ENCODE measurements at regions not wholly inside any gene's neighbourhood (a gene's known extent, or its start where the extent isn't known, plus 50 kb on each side); places are given as distances from the start of the nearest gene placed in this dataset.

- CTCF ChIA-PET: interaction anchor here (0.9 to 1.4 kb wide), 7 partner anchors 11 to 242 kb away, joined by 3 to 11 read pairs (median 3); no protein-coding TSS in a partner anchor
- H3K27me3 ChIP-seq (ENCODE audit: control insufficient read depth in 2 of 2, insufficient read depth in 2 of 2, low read length in 2 of 2): no peaks in the 10 kb centered on the region
- H3K4me2 ChIP-seq (ENCODE audit: insufficient read depth, low read length): peak overlapping the region; percentile 1
- intact Hi-C loops (cut with micrococcal nuclease) (loop anchor here (5.0 kb wide), 1 partner anchor 462 kb away; the partner anchor contains the start of gene FAR1), dilution Hi-C loops (cut with MboI; ENCODE audit: extremely low pct_ligation_motif_present, low sequenced_read_pairs) (no loop called here)
- H3K9ac ChIP-seq (replicated peaks; ENCODE audit: extremely low read depth, insufficient read depth, low read length): no peak overlapping the region
- no peaks in the 10 kb centered on the region for H3K9me3 ChIP-seq (replicated peaks; ENCODE audit: control insufficient read depth, insufficient read depth, low read length)
- no peaks in the 10 kb centered on the region for H3K9me1 ChIP-seq (replicated peaks; ENCODE audit: control insufficient read depth, extremely low read depth, insufficient read depth, low read length)
- peak; percentile 26 for DNase-seq (ENCODE audit: low read depth, low spot score)
- BruUV-seq (replicated peaks): no TSS peak
- H3K4me3 ChIP-seq (replicated peaks in 1 of 3; ENCODE audit: insufficient read depth in 1 of 3, low read depth in 1 of 3, low read length in 3 of 3): no peak overlapping the region
- FAIRE-seq: no peak
- TF ChIP-seq MAX (IDR thresholded peaks at IDR 0.05; ENCODE audit: insufficient read depth, insufficient read length) (no peak), GATA2 (IDR thresholded peaks at IDR 0.05; ENCODE audit: insufficient read depth, insufficient read length, low read depth, low read length) (no peak), CTCF (IDR thresholded peaks at IDR 0.05; ENCODE audit: extremely low read depth in 1 of 2, insufficient read depth in 1 of 2, low read depth in 1 of 2, low read length in 2 of 2) (no peak), FOS (IDR thresholded peaks at IDR 0.05; ENCODE audit: borderline replicate concordance, insufficient read depth, low read length) (no peak), EZH2 (IDR thresholded peaks at IDR 0.05; ENCODE audit: borderline replicate concordance, low read depth, low read length, severe bottlenecking) (no peak)
- H4K20me1 ChIP-seq (replicated peaks; ENCODE audit: control insufficient read depth, extremely low read depth, insufficient read depth, low read length): no peaks in the 10 kb centered on the region
- no peaks in the 10 kb centered on the region for H3K79me2 ChIP-seq (ENCODE audit: control insufficient read depth, insufficient read depth, low read length)
- no peaks in the 10 kb centered on the region for H3K36me3 ChIP-seq (ENCODE audit: control insufficient read depth in 2 of 2, extremely low read depth in 1 of 2, insufficient read depth in 2 of 2, low read length in 2 of 2)
- peaks cover 26% of the 10 kb centered on the region for H3K4me1 ChIP-seq (ENCODE audit: control insufficient read depth, extremely low read depth, insufficient read depth, low read length)
- peak overlapping the region; percentile 73 for H2AFZ ChIP-seq (ENCODE audit: low read depth, low read length)
- no peak overlapping the region for H3K27ac ChIP-seq (ENCODE audit: insufficient read depth, low read depth, low read length)
- POLR2A ChIA-PET: interaction anchor here (0.6 kb wide), 1 partner anchor 194 kb away, joined by 7 read pairs; no protein-coding TSS in a partner anchor
Measured at GRCh38 chr11:13205486-13205885, 72.1 kb upstream of the BMAL1 start.

Measured in endothelial cell of umbilical vein (primary cell).